Left colon (tissue), 2 donors: ENCODE measurements at regions not wholly inside any gene's neighbourhood (a gene's known extent, or its start where the extent isn't known, plus 50 kb on each side); places are given as distances from the start of the nearest gene placed in this dataset.

Source experiments
- ATAC-seq: fragments of 200-7000 bp; cut with Tn5 transposase; one replicate; pipeline ENCODE4 v1.9.1; 2020; ENCODE audit warnings: mild to moderate bottlenecking, moderate library complexity
- DNase-seq, 2 donors: peaks; one replicate each; pipeline ENCODE4 v3.0.0-alpha.2; 2020
- intact Hi-C, 2 donors: fragments of 100-400 bp; cut with DNase I in 1 of 2; cut with micrococcal nuclease in 1 of 2; formaldehyde crosslinking; loops; one replicate each; pipeline versions ENCODE4 v1.11.2 to v1.14.0; 2022; cut with DNase I, micrococcal nuclease
- donor health status: DM: no; HTN: no; CAD: no.
- donor health status: DM: yes; HTN: yes; CAD: no.

GRCh38 chr2:23159746-23160405, 225.1 kb upstream of the KLHL29 start:
- DNase-seq: no peak
- ATAC-seq: no peak
- intact Hi-C loops: no loop called here

- no peak for ATAC-seq
- no peak for DNase-seq
- intact Hi-C loops: no loop called here
Measured at GRCh38 chr2:23164173-23164572, 220.8 kb upstream of the KLHL29 start.

- intact Hi-C loops: no loop called here
- no peak for ATAC-seq
- DNase-seq: no peak
Measured at GRCh38 chr2:23169896-23170295, 215.1 kb upstream of the KLHL29 start.

GRCh38 chr2:23171108-23171507, 213.9 kb upstream of the KLHL29 start:
- ATAC-seq (no peak), DNase-seq (no peak)
- intact Hi-C loops: no loop called here

GRCh38 chr2:23178396-23178795, 206.6 kb upstream of the KLHL29 start:
- ATAC-seq (no peak), DNase-seq (no peak)
- intact Hi-C loops: no loop called here

GRCh38 chr2:23183733-23184132, 201.2 kb upstream of the KLHL29 start:
- intact Hi-C loops: no loop called here
- no peak for ATAC-seq
- no peak for DNase-seq

GRCh38 chr2:23198316-23199114, 186.5 kb upstream of the KLHL29 start:
- ATAC-seq: no peak
- intact Hi-C loops: no loop called here

GRCh38 chr2:23199115-23199918, 185.7 kb upstream of the KLHL29 start:
- ATAC-seq: no peak
- intact Hi-C loops: no loop called here
- peak in 1 of 2 donors; percentile 16 for DNase-seq

More at GRCh38 chr2:23198316-23199114, 186.5 kb upstream of the KLHL29 start:
- no peak for DNase-seq

- DNase-seq: no peak
- intact Hi-C loops: no loop called here
- ATAC-seq: no peak
Measured at GRCh38 chr2:23200068-23200786, 184.8 kb upstream of the KLHL29 start.

- intact Hi-C loops: no loop called here
- ATAC-seq: no peak
- no peak for DNase-seq
Measured at GRCh38 chr2:23200787-23201114, 184.2 kb upstream of the KLHL29 start.

GRCh38 chr2:23203383-23203782, 181.6 kb upstream of the KLHL29 start:
- no peak for DNase-seq
- intact Hi-C loops: no loop called here
- no peak for ATAC-seq

- ATAC-seq (no peak), DNase-seq (no peak)
- intact Hi-C loops: no loop called here
Measured at GRCh38 chr2:23204685-23205242, 180.2 kb upstream of the KLHL29 start.

GRCh38 chr2:23206650-23207049, 178.3 kb upstream of the KLHL29 start:
- DNase-seq: no peak
- ATAC-seq: no peak
- intact Hi-C loops: no loop called here

GRCh38 chr2:23207871-23208270, 177.1 kb upstream of the KLHL29 start:
- intact Hi-C loops: no loop called here
- peak; percentile 25 to 33 for DNase-seq
- peak; percentile 62 for ATAC-seq

- peak; percentile 87 for ATAC-seq
- no peak for DNase-seq
- intact Hi-C loops: no loop called here
Measured at GRCh38 chr2:23208339-23208738, 176.6 kb upstream of the KLHL29 start.

- DNase-seq (peak in 1 of 2 donors; percentile 19), ATAC-seq (peak; percentile 74)
- intact Hi-C loops: no loop called here
Measured at GRCh38 chr2:23209059-23209458, 175.9 kb upstream of the KLHL29 start.

GRCh38 chr2:23211987-23212583, 172.9 kb upstream of the KLHL29 start:
- DNase-seq (peak in 1 of 2 donors; percentile 33), ATAC-seq (peak; percentile 17)
- intact Hi-C loops: no loop called here

GRCh38 chr2:23213196-23213595, 171.8 kb upstream of the KLHL29 start:
- intact Hi-C loops: no loop called here
- ATAC-seq: no peak
- DNase-seq: no peak

- DNase-seq: no peak
Measured at GRCh38 chr2:23215016-23215415, 170.0 kb upstream of the KLHL29 start.

More at GRCh38 chr2:23215016-23215415, 170.0 kb upstream of the KLHL29 start:
- intact Hi-C loops: no loop called here
- no peak for ATAC-seq
